ENCODE measurements at regions not wholly inside any gene's neighbourhood (a gene's known extent, or its start where the extent isn't known, plus 50 kb on each side); places are given as distances from the start of the nearest gene placed in this dataset.
"Not testable (repeated sequence)": the region's sequence is repeated elsewhere in the genome, so short reads cannot be mapped to it uniquely, and the experiment has no call there.

DNA sequence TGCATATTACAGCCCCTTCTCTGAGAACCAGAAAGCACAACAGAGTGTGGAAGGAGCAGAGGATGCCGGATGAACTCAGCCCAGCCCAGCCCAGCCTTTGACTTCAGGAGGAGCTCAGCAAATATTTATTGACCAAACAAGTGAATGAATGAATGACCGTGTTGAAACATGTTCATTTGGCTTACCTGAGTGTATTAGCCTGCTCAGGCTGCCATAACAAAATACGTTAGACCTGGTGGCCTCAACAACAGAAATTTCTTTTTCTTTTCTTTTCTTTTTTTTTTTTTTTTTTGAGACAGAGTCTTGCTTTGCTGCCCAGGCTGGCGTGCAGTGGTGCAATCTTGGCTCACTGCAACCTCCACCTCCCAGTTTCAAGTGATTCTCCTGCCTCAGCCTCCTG is 164.7 kb downstream of the RGS9 start:
- not testable (repeated sequence) for DNase-seq

DNA sequence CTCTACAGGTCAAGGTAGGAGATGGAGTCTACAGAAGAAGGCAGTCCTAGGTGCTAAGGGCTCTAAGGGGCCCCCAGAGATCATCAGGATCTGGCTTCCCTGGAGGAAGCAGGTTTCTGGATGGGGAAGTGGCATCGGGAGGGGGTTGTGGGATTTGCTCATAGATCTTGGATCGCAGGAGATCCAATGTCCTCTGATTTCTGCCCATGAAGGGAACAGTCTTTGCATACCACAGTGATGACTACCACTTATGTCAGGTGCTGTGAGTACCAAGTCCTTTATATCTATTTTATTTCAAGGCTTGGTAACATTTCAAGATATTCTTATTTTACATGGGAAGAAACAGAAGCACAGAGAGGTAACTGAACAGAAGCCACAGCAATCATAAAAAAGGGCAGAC is 164.0 kb downstream of the RGS9 start:
- DNase-seq: no peak

DNA sequence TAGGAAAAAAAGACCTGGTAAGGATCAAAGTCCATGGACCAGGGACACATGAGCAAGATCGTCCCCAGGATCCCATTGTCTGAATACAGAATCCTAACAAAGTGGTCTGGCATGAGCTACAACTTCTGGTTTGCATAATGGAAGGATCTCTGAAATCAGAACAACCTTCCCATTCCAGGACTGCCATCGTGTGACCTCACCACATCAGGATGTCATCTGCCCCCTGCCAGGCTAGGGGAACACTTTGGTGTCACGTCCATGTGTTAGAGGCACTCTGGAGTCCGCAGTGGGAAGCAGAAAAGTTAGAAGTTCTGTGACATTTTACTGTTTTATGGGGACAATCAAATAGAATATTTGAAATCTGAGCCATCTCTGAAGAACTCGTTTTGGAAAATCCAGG is 160.7 kb downstream of the RGS9 start:
- DNase-seq: no peak

DNA sequence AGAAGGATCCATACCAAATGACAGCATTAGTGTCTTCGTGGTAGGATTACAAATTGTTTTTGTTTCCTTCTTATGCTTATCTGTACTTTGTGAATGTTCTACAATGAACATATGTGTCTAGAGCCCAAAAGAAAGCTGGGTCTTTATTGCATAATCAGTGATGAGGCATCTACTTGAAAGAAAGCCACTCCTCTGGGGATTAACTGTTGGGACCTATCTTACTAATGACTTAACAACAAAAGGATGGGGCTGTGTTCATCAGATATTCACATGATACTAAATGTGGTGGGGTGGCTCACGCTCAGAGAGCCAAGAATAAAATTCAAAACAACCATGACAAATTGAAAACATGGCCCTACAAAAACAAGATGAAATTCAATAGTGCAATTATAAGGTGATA is 160.2 kb downstream of the RGS9 start:
- DNase-seq: no peak

DNA sequence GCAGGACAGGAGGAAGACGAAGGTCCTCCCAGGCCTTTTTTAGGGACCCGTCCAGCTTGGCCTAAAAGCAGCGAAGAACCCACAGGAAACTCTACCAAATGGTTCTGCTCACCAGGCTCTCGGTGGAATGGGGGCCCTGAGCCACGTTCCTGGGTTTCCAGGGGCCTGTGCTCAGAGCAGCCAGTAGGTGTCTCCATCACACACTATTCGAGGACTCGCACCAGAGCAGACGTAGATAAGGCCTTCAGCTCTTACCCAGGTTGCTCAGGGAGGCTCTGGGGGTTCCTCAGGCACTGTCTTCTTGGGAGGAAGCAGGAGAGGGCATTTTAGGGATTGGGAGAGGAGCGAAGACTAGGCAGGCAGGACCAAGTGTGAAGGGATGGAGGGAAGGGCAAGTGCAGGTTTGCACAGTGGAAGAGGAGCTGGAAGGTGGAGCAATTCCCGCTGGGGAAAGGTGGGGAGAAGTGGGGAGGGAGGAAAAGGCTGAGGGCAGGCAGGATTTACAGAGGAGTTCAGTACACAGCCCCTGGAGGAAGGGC is 157.1 kb downstream of the RGS9 start:
- peak; percentile 68 to 72 for DNase-seq

DNA sequence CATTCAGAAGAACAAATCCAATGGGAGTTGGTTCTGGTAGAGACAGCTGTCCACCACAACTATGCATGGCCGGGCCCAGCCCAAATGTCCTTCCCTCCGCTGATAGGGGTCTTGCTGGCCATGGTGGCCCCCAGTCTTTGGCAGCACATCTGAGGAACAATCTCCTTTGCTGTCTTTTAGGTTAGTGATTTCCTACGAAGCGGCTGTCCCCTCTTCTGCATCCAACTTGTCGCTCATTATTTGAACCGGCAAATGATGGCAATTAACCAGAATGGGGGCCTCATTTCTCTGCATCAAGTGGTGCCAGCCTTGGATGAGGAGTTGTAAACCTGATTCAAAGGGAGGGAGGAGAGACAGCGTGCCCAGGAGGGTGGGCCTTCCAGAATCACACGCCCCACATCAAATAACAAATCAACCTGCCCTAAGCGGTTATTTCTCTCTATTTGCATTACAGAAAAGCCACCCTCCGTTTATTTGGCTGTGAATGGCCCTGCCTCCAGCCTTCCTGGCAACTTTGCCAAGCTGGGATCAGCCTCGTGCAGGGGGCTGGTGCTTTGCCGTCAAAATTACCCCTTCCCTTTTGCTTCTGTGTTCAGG is 156.5 kb downstream of the RGS9 start:
- DNase-seq: no peak

DNA sequence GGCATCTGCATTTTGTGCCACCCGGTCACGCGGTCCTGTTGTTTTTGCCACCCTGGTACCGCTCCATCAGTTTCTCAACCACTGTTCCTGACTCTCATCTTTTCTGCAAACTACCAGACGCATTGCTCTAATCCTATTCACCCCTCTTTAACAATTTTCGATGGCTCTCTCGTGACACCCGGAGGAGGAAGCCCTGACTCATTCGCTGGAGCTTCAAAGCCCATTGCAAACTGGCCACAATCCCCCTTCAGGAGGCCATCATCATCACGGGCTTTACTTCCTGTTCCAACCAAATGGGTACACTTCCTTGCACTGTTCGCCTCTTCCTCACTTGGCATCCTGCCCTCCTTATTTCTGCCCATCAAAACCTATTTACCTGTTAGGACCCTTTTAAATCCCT is 155.3 kb downstream of the RGS9 start:
- DNase-seq: no peak

DNA sequence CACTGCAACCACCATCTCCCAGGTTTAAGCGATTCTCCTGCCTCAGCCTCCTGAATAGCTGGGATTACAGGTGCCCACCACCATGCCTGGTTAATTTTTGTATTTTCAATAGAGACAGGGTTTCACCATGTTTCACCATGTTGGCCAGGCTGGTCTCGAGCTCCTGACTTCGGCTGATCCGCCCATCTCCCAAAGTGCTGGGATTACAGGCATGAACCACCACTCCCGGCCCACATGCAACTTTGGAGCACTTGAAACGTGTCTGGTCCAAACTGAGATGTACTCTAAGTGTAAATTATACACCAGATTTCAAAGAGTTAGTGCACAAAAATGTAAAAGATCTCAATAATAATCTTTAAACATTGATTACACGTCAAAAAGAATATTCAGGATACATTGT is 154.1 kb downstream of the RGS9 start:
- DNase-seq: not testable (repeated sequence)

DNA sequence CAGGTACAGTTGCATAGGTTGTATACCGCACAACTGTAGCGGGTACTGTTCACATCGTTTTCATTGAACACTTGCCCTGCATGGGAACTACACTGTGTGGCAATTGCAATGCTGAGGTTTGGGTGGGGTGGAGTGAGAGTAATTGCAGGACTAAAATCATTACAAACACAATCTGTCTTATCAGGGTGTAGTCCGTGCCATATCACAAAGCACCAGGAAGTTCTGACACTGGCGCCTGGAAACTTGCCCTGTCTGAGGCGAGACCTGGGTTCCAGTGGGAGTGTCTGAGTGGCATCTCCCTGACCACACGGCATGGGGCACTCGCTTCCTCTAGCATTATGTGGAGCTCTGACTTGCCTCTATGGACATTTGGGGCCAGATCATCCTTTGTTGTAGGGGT is 153.4 kb downstream of the RGS9 start:
- no peak for DNase-seq

DNA sequence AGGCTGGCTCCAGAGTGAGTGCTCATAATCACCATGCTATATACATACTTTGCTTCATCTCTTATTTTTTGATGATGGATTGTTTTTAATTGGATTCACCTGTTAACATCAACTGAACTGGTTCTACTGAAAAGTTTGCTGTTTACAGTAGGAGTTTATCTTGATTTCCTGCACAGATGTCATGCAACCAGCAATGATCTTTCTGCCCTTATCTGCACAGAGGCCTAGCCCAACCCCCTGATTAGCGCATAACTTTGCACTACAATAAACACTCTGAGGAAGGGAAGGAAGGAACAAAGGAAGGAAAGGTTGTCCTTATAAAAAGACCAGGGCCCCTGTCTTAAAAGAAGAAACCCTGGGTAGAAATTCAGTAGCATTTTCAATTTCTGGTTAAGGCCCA is 152.9 kb downstream of the RGS9 start:
- no peak for DNase-seq

DNA sequence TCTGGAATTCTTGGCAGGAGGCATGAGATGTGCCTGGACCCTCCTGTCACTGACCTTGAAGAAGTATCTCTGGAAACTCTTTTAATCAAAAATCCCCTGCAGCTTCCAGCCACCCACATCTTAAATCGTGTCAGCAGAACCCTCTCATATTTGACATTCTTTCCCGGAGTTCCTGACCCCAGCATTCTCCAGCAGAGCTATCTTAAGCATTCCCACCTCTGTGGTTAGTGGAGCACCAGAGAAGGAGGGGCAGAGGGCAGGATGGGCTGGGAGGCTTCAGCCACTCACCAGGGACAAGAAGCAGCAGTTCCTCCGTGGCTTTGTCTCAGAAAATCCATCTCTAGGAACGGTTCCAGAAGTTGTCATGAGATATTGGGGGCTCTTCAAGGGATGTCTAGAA is 149.9 kb downstream of the RGS9 start:
- DNase-seq: no peak

DNA sequence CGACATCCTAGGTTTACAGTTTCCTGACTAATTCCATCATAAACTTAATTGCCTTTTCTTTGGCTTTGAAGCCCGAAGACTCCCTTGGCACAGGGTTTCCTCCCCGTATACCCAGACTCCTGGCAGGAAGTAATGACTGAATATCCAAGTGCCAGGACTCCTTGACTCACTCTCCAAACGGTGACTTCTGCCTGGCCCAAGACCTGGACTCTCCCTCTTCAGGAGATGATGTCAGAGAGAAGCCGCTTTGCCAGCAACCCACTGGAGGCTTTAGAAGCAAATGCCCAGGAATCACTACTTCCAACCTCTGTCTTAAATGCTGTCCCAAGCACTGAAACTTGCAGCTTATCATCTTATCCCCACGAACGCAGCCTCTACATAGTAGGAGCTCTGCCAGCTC is 146.5 kb downstream of the RGS9 start:
- no peak for DNase-seq

DNA sequence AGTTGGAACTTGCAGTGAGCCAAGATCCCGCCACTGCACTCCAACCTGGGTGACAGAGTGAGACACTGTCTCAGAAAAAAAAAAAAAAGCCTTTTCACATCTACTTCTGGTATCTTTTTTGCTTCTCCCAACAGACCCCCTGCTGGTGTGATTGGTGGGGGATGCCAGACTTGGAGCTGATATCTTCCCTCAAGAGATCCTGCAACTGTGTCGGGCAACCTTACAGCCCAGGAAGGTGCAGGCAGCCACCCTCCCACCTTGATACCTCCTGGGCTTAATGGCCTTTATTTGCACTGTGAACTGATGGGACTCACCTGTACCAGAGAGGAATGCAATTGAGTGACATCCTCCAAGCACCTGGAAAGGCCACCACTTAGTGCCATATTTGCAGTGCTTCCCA is 142.3 kb downstream of the RGS9 start:
- no peak for DNase-seq

DNA sequence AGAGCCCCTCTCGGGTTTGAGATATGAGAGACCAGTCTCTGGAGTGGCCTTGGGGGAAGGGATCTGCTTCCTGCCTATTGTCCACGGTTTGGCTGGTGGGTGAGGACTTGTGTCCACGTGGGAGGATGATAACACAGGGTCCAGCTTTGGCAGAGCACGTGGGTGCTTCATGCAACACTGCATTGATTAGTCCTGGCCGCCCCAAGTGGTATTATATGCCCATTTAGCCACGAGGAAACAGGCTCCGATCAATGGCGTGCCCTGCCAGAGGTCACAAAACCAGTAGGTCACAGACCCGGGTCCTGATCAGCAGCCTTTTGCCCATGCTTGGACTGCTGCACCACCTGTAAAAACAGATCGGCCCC is 141.6 kb downstream of the RGS9 start:
- no peak for DNase-seq

DNA sequence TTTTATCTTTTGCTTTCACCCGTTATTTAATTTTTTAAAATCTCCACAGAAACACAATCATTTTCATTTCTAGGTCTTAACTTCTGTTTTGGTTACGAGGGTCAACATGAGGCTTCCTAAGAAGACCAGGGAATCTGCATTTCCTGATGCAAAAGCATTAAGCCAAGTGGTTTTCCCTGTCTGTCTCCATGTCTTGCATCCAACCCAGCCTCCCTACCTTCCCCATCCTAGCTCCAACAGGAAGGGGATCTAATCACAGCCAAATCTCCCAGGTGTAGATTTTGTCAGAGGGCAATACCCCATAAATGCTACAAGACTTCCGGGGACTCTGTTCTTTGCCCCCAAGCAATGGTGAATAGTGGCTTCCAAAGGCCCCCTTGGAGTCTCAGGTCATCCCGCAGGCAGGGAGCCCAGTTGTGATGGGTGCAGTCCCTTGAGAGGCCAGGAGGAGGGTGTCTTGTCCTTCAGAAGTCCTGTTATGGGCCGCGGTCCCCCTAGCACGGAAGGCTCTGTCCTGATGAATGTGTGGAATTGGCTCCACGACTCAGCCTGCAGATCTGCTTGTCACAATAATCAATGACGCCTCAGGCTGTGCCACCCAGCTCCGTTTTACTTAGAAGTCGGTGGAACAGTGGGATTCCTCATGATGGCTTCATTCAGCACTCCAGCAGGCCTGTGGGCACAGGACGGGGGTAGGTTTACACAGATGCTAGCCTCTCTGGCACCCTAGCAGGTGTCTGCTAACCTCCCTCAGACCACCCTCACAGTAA is 141.1 kb downstream of the RGS9 start:
- DNase-seq: peak; percentile 37 to 51

DNA sequence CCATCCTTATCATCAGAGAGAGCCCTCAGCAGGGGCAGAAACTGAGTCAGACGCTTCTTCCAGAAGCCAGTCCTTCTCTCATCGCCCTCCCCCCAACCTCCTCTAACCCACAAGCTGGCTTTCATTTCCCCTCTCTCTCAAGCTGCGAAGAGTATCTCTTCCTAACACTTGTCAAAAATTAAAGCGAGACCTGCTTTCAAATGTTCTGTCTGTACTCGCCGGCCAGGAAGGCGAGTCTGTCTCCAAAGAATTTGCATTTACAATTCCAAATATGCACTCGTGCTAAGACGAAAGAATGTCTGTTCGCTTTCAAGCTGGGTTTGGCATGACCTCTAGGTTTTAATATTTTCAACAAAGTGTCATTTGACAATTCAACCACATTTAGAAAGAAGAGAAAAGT is 140.4 kb downstream of the RGS9 start:
- no peak for DNase-seq

All from activated T-cell treated with anti-CD3 and anti-CD28 coated beads, Interleukin-2, amount 50 U/mL, for 48 hours (primary cell).